HG03159 (cell line): ENCODE measurements at regions not wholly inside any gene's neighbourhood (a gene's known extent, or its start where the extent isn't known, plus 50 kb on each side); places are given as distances from the start of the nearest gene placed in this dataset.
A peak's percentile ranks its signal among the peaks of the same experiment; 100 is the strongest.
"Not testable (repeated sequence)": the region's sequence is repeated elsewhere in the genome, so short reads cannot be mapped to it uniquely, and the experiment has no call there.

Source experiments
- ATAC-seq: cut with Tn5 transposase; IDR thresholded peaks from one replicate; pipeline ENCODE4 v1.9.1; 2021; ENCODE audit warnings: mild to moderate bottlenecking, moderate library complexity; ENCODE audit not compliant: unreplicated experiment

DNA sequence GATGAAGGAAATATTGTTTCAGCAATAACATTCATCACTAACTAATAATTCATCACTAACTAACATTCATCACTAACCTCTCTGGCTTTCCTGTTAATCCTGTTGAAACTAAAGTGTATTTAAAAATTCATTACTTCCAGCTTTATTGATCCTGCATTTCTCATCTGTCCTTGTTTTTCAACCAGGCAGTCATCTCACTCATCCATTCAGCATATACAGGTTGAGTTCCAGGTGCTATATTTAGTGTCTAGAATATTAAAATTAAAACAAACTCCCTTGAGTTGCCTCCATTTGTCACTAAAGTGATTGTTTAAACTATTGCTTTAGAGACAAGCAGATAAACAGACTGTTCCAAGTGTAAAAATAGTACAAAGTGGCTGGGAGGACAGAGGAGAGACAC lies 58.1 kb downstream of the ATXN7L3B start:
- ATAC-seq = no peak

DNA sequence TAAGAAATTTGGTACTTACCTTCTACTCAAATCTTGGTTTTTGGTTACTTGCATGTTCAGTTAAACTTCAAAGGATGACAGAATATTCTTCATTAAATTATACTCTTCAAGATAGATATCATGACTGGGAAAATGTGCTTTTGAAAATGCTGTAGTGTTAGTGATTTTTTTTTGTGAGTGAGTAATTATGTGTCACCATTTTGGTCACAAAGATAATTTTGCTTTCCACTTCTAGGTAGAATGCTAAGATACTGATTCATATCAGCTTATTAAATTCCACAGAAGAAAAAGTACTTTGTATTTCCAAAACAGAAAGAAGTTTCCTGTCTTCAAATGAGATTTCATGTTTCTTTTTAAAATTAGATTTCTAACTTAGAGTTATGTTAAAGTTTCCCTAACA lies 61.2 kb downstream of the ATXN7L3B start:
- ATAC-seq = no peak

DNA sequence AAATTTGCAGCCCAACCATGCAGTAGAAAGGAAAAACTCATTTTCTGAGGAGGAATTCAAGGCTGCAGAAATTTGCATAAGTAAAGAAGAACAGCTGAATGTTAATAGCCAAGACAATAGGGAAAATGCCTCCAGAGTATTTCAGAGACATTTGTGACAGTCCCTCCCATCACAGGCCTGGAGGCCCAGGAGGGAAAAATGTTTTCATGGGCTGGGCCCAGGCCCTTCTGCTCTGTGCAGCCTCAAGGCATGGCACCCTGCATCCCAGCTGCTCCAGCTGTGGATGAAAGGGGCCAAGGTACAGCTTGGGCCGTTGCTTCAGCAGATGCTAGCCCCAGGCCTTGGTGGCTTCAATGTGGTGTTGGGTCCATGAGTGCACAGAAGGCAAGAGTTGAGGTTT lies 62.3 kb downstream of the ATXN7L3B start:
- no peak for ATAC-seq

DNA sequence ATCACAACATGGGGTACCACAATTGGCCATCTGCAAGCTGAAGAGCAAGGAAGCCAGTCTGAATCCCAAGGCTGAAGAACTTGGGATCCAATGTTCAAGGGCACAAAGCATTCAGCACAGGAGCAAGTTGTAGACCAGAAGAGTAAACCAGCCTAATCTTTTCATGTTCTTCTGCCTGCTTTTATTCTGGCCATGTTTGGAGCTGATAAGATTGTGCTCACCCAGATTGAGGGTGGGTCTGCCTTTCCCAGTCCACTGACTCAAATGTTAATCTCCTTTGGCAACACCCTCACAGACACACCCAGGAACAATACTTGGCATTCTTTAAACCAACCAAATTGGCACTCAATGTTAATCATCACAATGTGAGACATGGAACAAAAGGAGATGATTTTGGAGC lies 63.2 kb downstream of the ATXN7L3B start:
- ATAC-seq = not testable (repeated sequence)

DNA sequence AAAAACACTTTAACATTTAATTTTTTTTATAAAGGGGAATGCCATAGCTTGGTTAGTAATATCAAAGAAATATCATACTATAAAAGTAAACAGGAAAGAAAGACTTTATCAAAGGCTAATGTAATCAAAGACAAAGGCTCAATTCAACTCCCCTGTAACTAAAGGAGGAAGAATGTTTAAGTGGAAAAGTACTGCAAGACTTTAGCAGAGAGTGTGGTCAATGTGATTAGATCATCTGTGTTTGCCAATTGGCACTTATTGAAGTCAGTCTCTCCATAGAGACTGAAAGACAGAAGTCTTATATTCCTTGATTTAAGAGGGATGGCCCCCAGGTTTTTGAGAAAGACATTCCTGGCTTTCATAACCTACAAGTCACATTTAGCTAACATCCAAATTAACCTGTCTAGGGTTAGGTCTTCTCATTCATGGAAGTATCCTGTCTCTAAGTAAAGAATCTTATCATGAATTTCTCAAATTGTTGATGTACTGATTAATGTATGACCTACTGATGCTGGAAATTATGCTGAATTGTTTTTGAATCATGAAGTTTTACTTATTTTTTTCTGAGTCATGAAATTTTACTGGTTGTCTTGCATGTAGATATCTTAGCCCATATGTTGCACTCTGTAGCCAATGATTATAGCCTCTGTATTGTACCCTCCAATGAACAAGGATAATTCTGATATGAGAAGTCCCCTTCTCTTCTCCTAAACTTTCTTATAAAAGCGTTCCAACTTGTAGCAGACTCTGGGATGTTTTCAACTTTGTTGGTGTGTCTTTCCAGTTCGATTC lies 65.4 kb downstream of the ATXN7L3B start:
- no peak for ATAC-seq

DNA sequence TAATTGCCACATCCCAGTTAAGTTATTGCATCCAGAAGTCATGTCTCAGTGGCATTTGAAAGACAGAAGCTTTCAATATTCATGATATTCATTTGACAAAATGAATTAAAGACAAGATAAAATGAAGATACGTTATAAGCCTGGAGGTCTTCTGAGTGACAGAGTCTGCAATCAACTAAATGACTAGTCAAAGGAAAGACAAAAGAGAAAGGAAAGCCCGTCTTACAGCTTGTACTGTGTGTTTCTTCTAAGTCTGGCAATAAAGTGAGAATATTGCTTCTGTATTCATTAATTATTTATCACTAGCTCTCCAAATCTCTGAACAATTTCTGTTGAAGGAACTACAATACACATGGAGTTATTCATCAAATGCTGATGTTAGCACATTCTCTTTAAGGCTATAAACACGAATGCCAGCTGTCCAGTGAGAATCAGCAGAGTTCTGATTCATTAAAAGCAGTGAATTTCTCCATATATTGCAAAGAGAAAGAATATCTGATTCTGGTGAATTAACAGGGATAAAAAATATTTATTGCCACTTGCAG lies 70.7 kb downstream of the ATXN7L3B start:
- ATAC-seq = no peak

DNA sequence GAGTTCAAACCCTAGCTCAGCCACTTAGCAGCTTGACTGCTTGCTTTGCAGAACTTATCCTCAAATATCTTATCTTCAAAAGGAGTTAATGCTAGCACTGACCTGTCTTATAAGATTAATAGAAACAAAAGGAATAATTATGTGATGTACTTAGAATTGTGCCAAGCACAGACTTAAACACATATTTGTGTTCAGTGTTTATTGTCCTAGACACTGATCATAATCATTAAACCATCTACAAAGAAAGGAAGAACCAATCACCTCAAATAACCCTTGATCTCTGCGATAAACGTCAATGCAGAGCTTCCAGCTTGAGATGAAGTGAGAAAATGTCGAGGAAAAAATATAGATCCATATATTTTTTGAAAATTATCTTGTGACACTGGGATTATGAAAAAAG lies 73.1 kb downstream of the ATXN7L3B start:
- ATAC-seq = no peak

DNA sequence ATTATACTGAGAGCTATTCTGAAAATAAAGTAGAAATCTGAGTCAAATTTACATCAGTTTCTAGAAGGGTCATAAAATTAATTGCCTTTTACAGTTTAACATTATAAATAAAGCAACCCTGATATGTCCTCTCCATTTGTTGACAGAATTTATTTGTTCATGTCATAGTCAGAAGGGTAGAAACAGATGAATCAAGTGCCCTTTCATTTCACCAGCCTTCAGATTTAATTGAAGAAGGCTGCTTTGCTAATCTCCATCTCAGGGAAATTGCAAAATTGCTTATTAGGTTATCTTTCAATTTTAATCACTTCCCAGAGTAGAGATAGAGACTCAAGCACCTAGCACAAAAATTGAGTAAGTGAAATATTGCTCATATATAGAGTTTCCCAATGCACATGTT lies 76.8 kb downstream of the ATXN7L3B start:
- ATAC-seq = no peak

DNA sequence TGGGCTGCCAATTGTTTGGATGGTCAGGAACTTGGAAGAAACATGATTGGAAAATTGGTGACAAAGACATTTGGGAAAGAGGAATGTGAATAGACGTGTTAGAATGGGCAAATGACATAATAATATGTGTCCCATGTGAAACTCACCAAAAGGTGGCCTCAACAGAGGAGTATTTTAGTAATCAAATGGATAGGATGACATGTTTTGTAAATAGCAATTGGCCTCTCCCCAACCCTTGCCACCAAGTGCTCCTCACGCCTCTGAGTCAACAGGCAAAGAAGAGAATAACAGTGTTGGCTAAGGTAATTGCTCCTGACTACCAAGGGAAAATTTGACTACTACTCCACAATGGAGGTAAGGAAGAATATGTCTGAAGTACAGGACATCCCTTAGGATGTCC lies 81.4 kb downstream of the ATXN7L3B start:
- ATAC-seq = no peak

DNA sequence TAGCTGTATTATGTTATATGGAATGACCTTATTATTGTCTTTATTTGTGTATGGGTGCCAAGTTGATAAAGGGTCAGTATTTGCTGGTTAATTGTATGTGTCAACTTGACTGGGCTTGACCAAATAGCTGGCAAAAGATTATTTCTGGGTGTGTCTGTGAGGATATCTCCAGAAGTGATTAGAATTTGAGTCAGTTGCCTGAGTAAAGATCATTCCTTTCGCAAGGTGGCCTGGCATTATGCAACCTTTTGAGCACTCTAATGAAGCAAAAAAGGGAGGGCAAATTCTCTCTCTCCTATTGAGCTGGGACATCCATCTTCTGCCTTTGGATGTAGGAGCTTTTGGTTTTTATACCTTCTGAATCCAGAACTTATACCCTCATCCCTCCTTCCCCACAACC lies 82.2 kb downstream of the ATXN7L3B start:
- no peak for ATAC-seq

DNA sequence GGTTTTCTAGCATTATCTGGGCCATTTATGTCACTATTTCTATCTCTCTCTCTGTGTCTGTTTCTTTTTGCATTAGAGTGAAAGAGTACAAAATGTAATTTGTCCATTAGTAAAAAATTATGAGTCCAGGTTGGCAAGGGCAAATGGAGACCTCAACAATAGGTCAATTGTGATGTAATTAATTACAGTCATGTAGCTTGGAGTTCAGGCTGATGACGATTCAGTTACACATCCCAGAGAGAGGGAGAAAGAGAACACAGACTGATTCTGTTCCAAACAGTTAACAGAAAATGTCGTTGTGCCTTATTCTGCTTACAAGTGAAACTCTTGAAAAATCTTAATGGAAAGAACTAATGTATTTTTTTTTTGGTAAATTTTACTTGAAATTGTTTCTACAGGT lies 83.3 kb downstream of the ATXN7L3B start:
- ATAC-seq = no peak

DNA sequence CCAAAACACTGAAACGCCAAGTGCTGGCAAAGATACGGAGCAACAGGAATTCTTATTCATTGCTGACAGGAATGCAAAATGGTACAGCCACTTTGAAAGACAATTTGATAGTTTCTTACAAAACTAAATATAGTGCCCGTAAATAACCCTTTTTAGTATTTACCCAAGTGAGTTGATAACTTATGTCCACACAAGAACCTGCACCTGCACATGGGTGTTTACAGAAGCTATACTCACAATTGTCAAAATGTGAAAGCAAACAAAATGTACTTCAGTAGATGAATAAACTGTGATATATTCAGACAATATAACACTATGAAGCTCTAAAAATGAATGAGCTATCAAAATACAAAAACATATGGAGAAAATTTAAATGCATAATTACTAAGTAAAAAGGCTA lies 86.6 kb downstream of the ATXN7L3B start:
- ATAC-seq = no peak

DNA sequence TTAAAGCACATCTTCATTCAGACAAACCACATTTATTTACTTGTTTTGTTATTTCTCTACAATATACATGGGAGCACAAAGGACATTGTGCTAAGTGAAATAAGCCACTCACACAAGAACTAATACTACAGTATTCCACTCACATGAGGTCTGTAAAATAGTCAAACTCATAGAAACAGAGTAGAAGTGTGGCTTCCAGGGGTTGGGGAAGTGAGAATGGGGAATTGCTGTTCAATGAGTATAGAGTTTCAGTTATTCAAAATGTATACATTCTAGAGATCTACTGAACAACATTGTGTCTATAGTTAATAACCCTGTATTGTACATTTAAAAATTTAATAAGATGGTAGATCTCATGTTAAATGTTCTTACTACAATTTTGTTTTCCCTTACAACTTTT lies 88.8 kb downstream of the ATXN7L3B start:
- peak; percentile 88 for ATAC-seq

DNA sequence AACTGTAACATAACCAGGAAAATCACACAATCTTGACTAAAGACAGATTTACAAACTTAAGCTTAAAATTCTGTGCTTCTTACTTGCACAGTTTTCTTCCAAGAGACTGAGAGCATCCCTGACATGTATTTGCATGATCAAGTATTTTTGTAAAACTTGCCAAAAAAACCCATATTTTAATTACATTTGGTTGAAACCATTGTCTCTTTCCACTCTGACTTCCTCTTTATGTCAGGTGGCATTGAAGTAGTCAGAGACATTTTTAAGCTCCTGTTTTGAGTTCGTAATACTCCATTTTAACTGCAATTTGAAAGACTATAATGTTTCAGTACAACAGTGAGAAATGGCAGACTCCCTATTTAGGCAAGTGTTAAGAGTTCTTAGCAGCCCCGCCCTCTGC lies 103.6 kb downstream of the ATXN7L3B start:
- ATAC-seq = no peak

DNA sequence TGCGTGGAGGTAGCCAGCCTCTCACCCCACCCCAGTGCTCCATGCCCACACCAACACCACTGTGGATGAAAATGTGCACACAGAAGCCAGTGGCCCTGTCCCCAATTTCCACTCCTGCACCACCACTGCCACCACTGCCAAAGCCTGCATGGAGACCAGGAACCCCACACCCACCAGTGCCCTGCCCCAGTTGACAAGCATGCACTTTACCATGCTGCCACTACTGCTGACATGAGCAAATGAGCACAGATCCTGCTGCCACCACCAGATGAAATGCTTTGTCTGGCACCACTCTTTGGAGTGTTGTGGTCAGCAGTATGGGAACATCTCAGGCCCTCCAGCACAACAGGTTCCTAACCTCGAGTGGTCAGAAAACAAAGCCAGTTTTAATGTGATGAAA lies 104.1 kb downstream of the ATXN7L3B start:
- no peak for ATAC-seq

DNA sequence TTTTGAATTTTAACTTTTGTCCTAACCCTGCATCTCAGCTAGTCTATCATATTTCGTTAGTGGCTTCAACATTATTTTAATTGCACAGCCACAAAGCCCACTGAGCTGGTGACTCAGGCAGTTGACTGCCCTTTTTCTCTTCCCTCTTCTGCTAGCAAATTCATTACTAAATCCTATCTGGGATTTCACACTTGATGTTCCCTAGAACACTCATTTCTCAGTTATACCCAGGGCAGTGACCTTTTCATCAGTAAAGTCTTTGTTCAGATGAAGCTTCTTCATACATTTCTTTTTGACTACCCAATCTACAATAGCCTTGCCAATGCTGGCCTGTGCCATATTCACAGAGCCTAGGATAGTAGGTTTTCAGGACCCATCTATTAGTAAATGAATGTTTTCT lies 107.0 kb downstream of the ATXN7L3B start:
- ATAC-seq = no peak

DNA sequence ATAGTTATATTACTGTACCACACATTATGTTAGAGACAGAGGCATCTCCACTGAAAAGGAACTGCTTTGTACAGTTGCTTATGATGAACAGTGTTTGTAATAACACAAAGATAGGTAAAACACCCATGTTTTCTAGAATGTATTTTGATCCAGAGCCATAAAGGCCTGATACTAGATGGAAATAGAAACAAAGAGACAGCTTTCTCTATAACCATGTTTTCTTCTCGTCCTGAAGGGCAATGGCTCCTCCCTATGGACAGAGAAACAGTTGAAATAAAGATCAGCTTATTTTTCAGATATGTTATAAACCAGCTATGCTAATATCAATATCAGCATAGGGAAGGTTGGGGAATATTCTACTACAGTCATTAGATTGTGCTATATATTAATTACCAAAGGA lies 109.2 kb downstream of the ATXN7L3B start:
- no peak for ATAC-seq

DNA sequence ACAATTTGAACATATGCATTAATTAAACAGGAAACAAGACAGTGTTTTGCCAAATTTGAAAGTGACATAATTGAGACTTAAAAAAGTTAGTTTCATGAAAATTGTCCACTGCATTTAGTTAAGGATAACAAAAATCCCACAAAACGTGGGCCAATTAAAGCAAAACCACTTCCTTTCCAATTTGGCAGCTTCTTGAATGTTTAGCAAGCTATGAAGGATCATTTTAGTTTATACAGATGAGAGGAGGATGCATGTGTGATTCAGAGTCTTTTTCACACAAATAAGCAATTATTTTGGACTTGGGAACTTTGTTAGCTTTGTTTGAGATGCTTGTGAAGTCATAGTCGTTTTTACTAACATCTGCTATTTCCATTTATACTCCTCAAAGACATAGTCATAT lies 109.6 kb downstream of the ATXN7L3B start:
- ATAC-seq = no peak

DNA sequence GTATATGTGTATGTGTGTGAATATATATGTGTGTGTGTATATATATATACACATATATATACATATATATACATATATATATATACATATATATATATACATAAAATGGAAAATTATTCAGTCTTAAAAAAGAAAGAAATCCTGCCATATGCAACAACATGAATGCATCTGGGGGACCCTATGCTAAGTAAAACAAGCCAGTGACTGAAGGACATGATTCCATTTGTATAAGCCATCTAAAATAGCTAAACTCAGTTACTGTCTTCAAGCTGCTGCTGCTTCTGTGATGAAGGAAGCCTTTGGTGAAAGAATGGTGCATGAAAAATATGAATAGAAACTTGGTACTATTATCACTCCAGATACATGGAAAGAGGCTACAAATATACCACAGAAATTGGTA lies 118.6 kb downstream of the ATXN7L3B start:
- no peak for ATAC-seq

DNA sequence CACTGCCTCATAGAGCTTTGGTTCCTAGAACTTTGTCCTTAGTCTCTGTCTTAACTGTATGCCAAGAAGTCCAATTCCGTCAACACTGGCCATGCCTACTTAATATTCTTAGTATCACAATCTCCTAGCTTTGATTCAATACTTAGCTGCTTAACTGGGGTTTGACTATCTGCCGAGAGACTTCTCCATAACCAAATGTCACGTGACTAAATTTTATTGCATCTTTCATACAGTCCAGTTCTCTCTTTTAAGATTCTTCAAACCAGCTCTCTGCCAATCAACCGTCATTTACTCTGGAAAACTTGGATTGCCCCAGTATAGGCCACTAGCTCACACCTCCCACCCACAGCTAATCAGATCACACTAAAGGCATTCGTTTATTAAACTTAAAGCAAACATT lies 122.8 kb downstream of the ATXN7L3B start:
- ATAC-seq = no peak

DNA sequence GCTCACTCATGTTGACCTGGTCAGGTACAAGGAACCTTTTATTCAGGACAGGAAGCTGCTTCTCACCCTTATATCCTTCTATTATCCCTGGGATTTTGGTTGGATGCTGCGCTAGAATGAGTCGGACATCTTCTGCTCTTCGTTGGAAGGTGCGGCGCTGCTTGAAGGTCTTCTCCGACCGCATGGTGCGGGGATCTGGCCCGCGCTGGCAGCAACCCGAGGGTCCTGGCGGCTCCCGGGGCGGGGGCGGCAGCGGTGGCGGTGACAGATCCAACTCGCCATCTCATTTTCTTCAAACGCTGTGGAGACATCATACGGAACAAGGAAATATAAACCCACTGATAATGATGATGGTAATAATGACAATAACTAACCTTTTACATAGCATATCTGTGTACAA lies 126.3 kb downstream of the ATXN7L3B start:
- ATAC-seq = no peak

DNA sequence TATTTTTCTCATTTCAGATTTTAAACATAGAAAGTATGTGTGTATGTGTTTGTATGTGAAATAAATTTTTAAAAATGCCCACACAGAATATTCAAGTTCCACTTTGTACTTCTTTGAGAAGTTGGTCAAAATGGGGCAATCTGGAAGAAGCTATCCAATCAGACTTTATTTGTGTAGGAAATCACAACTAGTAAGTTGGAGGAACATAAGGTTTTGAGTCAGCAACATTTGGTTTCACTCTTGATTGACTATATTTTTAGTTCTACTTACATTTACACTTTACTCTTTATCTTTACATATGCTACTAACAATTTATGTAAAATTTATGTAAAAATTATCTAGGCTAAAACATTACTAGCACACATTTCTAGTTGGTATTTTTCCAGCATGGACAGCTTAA lies 128.1 kb downstream of the ATXN7L3B start:
- ATAC-seq = peak; percentile 47

DNA sequence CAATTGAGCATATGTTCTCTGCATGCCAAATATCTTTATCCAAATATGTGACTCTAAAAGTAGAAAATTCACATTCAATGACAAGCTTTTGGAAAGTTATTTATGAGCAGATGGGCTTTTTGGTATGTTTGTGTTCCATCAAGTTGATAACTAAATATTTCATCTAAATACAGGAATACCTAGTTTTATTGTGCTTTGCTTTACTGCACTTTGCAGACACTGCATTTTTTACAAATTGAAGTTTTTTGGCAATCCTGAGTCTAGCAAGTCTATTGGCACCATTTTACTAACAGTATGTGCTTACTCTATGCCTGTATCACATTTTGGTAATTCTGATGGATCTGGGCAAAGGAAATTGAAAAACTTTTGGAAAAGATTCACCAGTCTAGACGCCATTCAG lies 133.8 kb downstream of the ATXN7L3B start:
- ATAC-seq = no peak
